H1 (cell line): ENCODE measurements at regions not wholly inside any gene's neighbourhood (a gene's known extent, or its start where the extent isn't known, plus 50 kb on each side); places are given as distances from the start of the nearest gene placed in this dataset.

ENCODE experiments used
- CTCF ChIA-PET: fragments of 300-600 bp; sonication (Branson Sonifier 250); formaldehyde crosslinking; loops from one replicate; lab custom pipeline; 2021; ENCODE audit not compliant: partially characterized antibody; lab: Charles Lee
- POLR2A ChIA-PET: fragments of 300-600 bp; sonication (Branson Sonifier 250); formaldehyde crosslinking; loops from one replicate; lab custom pipeline; 2021; ENCODE audit warnings: inconsistent platforms; ENCODE audit not compliant: partially characterized antibody; lab: Charles Lee
- DNase-seq, 2 experiments: peaks; one replicate each; pipeline versions ENCODE4 v3.0.0 to v3.0.0-alpha.2; 2010 to 2022; ENCODE audit warnings: low spot score in 2 of 2, low read depth in 1 of 2, mixed read lengths in 1 of 2
- FAIRE-seq: peaks from 2 replicates; lab custom pipeline; 2011; peaks lifted over from hg19 to GRCh38; lab: Jason Lieb, UNC
- H2AFZ ChIP-seq: 2 replicates; pipeline ENCODE4 v1.8.1; 2012; ENCODE audit warnings: low read length, inconsistent platforms
- H2AK5ac ChIP-seq: 2 replicates; pipeline ENCODE4 v1.6.1; 2013; ENCODE audit warnings: low read depth, low read length
- H2BK120ac ChIP-seq: replicated peaks from 2 replicates; pipeline ENCODE3; 2013; ENCODE audit warnings: low read depth, low read length, inconsistent platforms
- H2BK12ac ChIP-seq: 2 replicates; pipeline ENCODE4 v1.6.1; 2013; ENCODE audit warnings: low read depth, low read length
- H2BK15ac ChIP-seq: 2 replicates; pipeline ENCODE4 v1.6.1; 2013; ENCODE audit warnings: low read length
- H2BK20ac ChIP-seq: 2 replicates; pipeline ENCODE4 v1.6.1; 2013; ENCODE audit warnings: low read length
- H2BK5ac ChIP-seq: 2 replicates; pipeline ENCODE4 v1.6.1; 2013; ENCODE audit warnings: low read depth, low read length
- H3K14ac ChIP-seq: 2 replicates; pipeline ENCODE4 v1.6.1; 2013; ENCODE audit warnings: inconsistent platforms; ENCODE audit not compliant: insufficient read length
- H3K18ac ChIP-seq: 2 replicates; pipeline ENCODE4 v1.6.1; 2013; ENCODE audit warnings: low read length; ENCODE audit errors: extremely low read depth
- H3K23ac ChIP-seq: 2 replicates; pipeline ENCODE4 v1.6.1; 2013; ENCODE audit warnings: inconsistent platforms; ENCODE audit not compliant: insufficient read length
- H3K23me2 ChIP-seq: 2 replicates; pipeline ENCODE4 v1.6.1; 2013; ENCODE audit warnings: low read depth, low read length
- H3K27ac ChIP-seq: 2 replicates; pipeline ENCODE4 v1.6.1; 2011; ENCODE audit warnings: low read depth, low read length, inconsistent platforms
- H3K27me3 ChIP-seq, 4 experiments: replicated peaks in 1 of 4; 1 replicate in 1 of 4; 2 replicates in 3 of 4; pipeline versions ENCODE4 v1.6.1 to v1.8.1; 2011 to 2013; ENCODE audit warnings: low read length in 3 of 4, mild to moderate bottlenecking in 3 of 4, inconsistent platforms in 2 of 4, mixed read lengths in 2 of 4, moderate library complexity in 1 of 4; ENCODE audit not compliant: control insufficient read depth in 3 of 4, insufficient read depth in 3 of 4; ENCODE audit errors: extremely low read depth in 1 of 4
- H3K36me3 ChIP-seq, 4 experiments: 2 replicates each; pipeline versions ENCODE4 v1.6.1 to v1.8.1; 2011 to 2013; ENCODE audit warnings: mild to moderate bottlenecking in 4 of 4, low read length in 3 of 4, moderate library complexity in 2 of 4, control low read depth in 1 of 4, inconsistent platforms in 1 of 4; ENCODE audit not compliant: insufficient read depth in 4 of 4, control insufficient read depth in 2 of 4
- H3K4ac ChIP-seq: replicated peaks from 2 replicates; pipeline ENCODE3; 2013; ENCODE audit warnings: low read length, low read depth, mixed read lengths, inconsistent platforms; ENCODE audit not compliant: insufficient read length
- H3K4me1 ChIP-seq, 4 experiments: replicated peaks in 1 of 4; 1 replicate in 1 of 4; 2 replicates in 3 of 4; pipeline versions ENCODE4 v1.6.1 to v1.8.1; 2011 to 2013; ENCODE audit warnings: low read length in 3 of 4, inconsistent platforms in 2 of 4, mixed read lengths in 1 of 4; ENCODE audit not compliant: insufficient read depth in 4 of 4, control insufficient read depth in 3 of 4
- H3K4me2 ChIP-seq, 2 experiments: 2 replicates each; pipeline versions ENCODE4 v1.6.1 to v1.8.1; 2011 to 2013; ENCODE audit warnings: low read depth in 2 of 2, low read length in 2 of 2, control low read depth in 1 of 2, inconsistent platforms in 1 of 2, mild to moderate bottlenecking in 1 of 2; ENCODE audit not compliant: insufficient read depth in 1 of 2
- H3K4me3 ChIP-seq, 4 experiments: fragments of 200-600, 300-600 bp in 1 of 4; sonication (generic), shearing (Covaris generic), sonication (Bioruptor Twin) in 1 of 4; 2 replicates each; pipeline versions ENCODE4 v1.5.1 to v1.8.1; 2011 to 2016; ENCODE audit warnings: low read length in 4 of 4, low read depth in 3 of 4, control low read depth in 2 of 4, inconsistent platforms in 2 of 4, mild to moderate bottlenecking in 2 of 4, mixed read lengths in 1 of 4, moderate library complexity in 1 of 4; ENCODE audit not compliant: insufficient read depth in 2 of 4; ENCODE audit errors: extremely low read depth in 1 of 4
- H3K56ac ChIP-seq: replicated peaks from 2 replicates; pipeline ENCODE3; 2013; ENCODE audit warnings: low read depth, mild to moderate bottlenecking, mixed read lengths, low read length, inconsistent platforms; ENCODE audit not compliant: insufficient read length
- H3K79me1 ChIP-seq: 2 replicates; pipeline ENCODE4 v1.6.1; 2013; ENCODE audit warnings: low read depth, low read length, control low read depth
- H3K79me2 ChIP-seq, 2 experiments: 2 replicates each; pipeline versions ENCODE4 v1.6.1 to v1.8.1; 2012 to 2013; ENCODE audit warnings: low read length in 2 of 2, mild to moderate bottlenecking in 2 of 2, inconsistent platforms in 1 of 2; ENCODE audit not compliant: insufficient read depth in 2 of 2, control insufficient read depth in 1 of 2
- H3K9ac ChIP-seq, 4 experiments: replicated peaks in 1 of 4; 1 replicate in 1 of 4; 2 replicates in 3 of 4; pipeline versions ENCODE4 v1.6.1 to v1.8.1; 2011 to 2013; ENCODE audit warnings: low read depth in 3 of 4, low read length in 3 of 4, control low read depth in 2 of 4, mild to moderate bottlenecking in 2 of 4, moderate library complexity in 2 of 4, inconsistent platforms in 1 of 4; ENCODE audit errors: extremely low read depth in 1 of 4
- H3K9me3 ChIP-seq, 2 experiments: 2 replicates each; pipeline versions ENCODE4 v1.6.1 to v1.8.1; 2012 to 2013; ENCODE audit warnings: mild to moderate bottlenecking in 2 of 2, moderate library complexity in 2 of 2, control low read depth in 1 of 2, inconsistent platforms in 1 of 2, low read depth in 1 of 2, low read length in 1 of 2, mixed read lengths in 1 of 2; ENCODE audit not compliant: insufficient read depth in 2 of 2
- H4K20me1 ChIP-seq, 2 experiments: replicated peaks in 1 of 2; 2 replicates each; pipeline versions ENCODE3 to v1.8.1; 2011 to 2013; ENCODE audit warnings: inconsistent platforms in 2 of 2, low read length in 2 of 2, mild to moderate bottlenecking in 1 of 2; ENCODE audit not compliant: insufficient read depth in 2 of 2, control insufficient read depth in 1 of 2
- H4K5ac ChIP-seq: 2 replicates; pipeline ENCODE4 v1.6.1; 2013; ENCODE audit warnings: low read length, low read depth, mixed read lengths, inconsistent platforms; ENCODE audit not compliant: insufficient read length
- H4K8ac ChIP-seq: 2 replicates; pipeline ENCODE4 v1.8.0; 2013; ENCODE audit warnings: mild to moderate bottlenecking, moderate library complexity, low read length, inconsistent platforms; ENCODE audit not compliant: insufficient read depth; ENCODE audit errors: extremely low read depth
- H4K91ac ChIP-seq: replicated peaks from 2 replicates; pipeline ENCODE3; 2013; ENCODE audit warnings: low read length, mixed read lengths, inconsistent platforms; ENCODE audit not compliant: insufficient read length
- CREB1 ChIP-seq: IDR thresholded peaks from 2 replicates; pipeline ENCODE4 v1.6.1; 2012; ENCODE audit warnings: inconsistent platforms
- GABPA ChIP-seq: IDR thresholded peaks from 2 replicates; pipeline ENCODE4 v1.6.1; 2011; ENCODE audit warnings: mild to moderate bottlenecking, low read length, moderate library complexity, borderline replicate concordance; ENCODE audit not compliant: insufficient read depth
- KDM5A ChIP-seq: fragments of 200-600 bp; IDR thresholded peaks from 2 replicates; pipeline ENCODE4 v1.7.1; 2012; ENCODE audit warnings: mild to moderate bottlenecking, low read length, inconsistent platforms, mixed read lengths
- NANOG ChIP-seq: IDR thresholded peaks from 2 replicates; pipeline ENCODE4 v1.6.1; 2011; ENCODE audit warnings: low read length, low read depth, mild to moderate bottlenecking, inconsistent platforms; ENCODE audit not compliant: insufficient read depth, poor library complexity, severe bottlenecking
- POLR2A ChIP-seq, 2 experiments: IDR thresholded peaks; 1 replicate in 1 of 2; 2 replicates in 1 of 2; pipeline ENCODE4 v1.6.1; 2011; ENCODE audit warnings: low read depth in 2 of 2, low read length in 2 of 2, mild to moderate bottlenecking in 2 of 2; ENCODE audit errors: control extremely low read depth in 1 of 2
- SP2 ChIP-seq: IDR thresholded peaks from 2 replicates; pipeline ENCODE4 v1.6.1; 2012; ENCODE audit warnings: mild to moderate bottlenecking, low read length, inconsistent platforms
- TAF7 ChIP-seq: optimal IDR thresholded peaks from 2 replicates; pipeline ENCODE3; 2011; ENCODE audit warnings: low read depth, mild to moderate bottlenecking, inconsistent platforms, low read length, moderate library complexity, borderline replicate concordance
- USF2 ChIP-seq: IDR thresholded peaks from 2 replicates; pipeline ENCODE4 v1.6.1; 2011; ENCODE audit warnings: low read length, improper control_type of control experiment
- ZNF274 ChIP-seq: IDR thresholded peaks from 2 replicates; pipeline ENCODE4 v1.7.0; 2012; ENCODE audit warnings: low read length, borderline replicate concordance; ENCODE audit errors: extremely low read depth
- WGBS, 2 experiments: shearing (Covaris generic) in 1 of 2; methylation state at CpG; one replicate each; pipeline versions ENCODE4 v1.1.6 to v1.1.7; 2013 to 2015; ENCODE audit warnings: low lambda C conversion rate in 2 of 2, mixed read lengths in 2 of 2, inconsistent platforms in 1 of 2, low coverage in 1 of 2, missing lambda C conversion rate in 1 of 2; ENCODE audit not compliant: insufficient replicate concordance in 2 of 2, insufficient coverage in 1 of 2, insufficient read length in 1 of 2; ENCODE audit errors: extremely low coverage in 1 of 2, missing lambda C conversion rate in 1 of 2; 5-methylcytosine and 5-hydroxymethylcytosine counted together
- TF ChIP-seq, protein P1 (sequence below): IDR thresholded peaks from 2 replicates; pipeline ENCODE4 v1.6.1; 2012; ENCODE audit warnings: inconsistent platforms

DNA sequence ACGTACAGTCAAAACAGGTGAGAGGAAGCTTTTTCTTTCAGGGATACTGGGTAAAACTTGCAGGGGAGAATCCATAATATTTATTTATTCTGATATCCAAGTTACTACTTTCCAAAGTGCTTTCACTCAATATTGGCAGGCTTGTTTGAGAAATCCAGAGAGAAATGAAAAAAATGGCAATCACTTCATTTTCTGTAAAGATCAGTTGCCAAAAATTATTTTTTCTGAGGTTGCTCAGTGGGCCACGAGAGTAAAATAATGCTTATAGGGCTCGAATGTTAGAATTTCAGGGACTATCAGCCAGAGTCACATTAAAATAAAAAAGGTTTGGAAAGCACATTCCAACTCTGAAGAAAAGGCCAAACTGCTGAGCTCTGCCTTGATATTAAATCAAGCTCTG is 324.6 kb upstream of the RND3 start:
- Histone ChIP-seq H3K14ac (no peak overlapping the region), H2BK5ac (no peak overlapping the region), H2AFZ (no peak overlapping the region), H4K91ac (no peak overlapping the region), H3K18ac (no peak overlapping the region), H4K20me1 (no peaks in the 10 kb centered on the region), H2BK120ac (no peak overlapping the region), H4K5ac (no peak overlapping the region), H3K4me3 (no peak overlapping the region), H3K79me1 (no peaks in the 10 kb centered on the region), H3K27ac (no peak overlapping the region), H2BK20ac (no peak overlapping the region), H2AK5ac (no peak overlapping the region), H2BK15ac (no peak overlapping the region), H3K23me2 (no peaks in the 10 kb centered on the region), H3K4me1 (no peaks in the 10 kb centered on the region), H3K9ac (no peak overlapping the region), H3K4me2 (no peak overlapping the region), H3K56ac (no peak overlapping the region), H3K27me3 (no peaks in the 10 kb centered on the region), H3K4ac (no peak overlapping the region), H4K8ac (no peak overlapping the region), H3K23ac (no peak overlapping the region), H2BK12ac (no peak overlapping the region), H3K36me3 (no peaks in the 10 kb centered on the region), H3K9me3 (no peaks in the 10 kb centered on the region), H3K79me2 (no peaks in the 10 kb centered on the region)
- ChIA-PET CTCF (no interaction called here), POLR2A (interaction anchor here (0.6 kb wide), 1 partner anchor 341 kb away, joined by 3 read pairs; no protein-coding TSS in a partner anchor)
- WGBS, 2 experiments, result 88% methylated on average over 3 of the region's 3 CpGs; no CpG with 5 or more reads in 1 of the 2 experiments
- FAIRE-seq, result no peak
- DNase-seq, result no peak
- TF ChIP-seq CREB1 (no peak), NANOG (no peak), SP2 (no peak), GABPA (no peak), ZNF274 (no peak), USF2 (no peak), TAF7 (no peak), KDM5A (no peak), POLR2A (IDR thresholded peaks at IDR 0.05; ENCODE audit: control extremely low read depth in 1 of 2, low read depth in 2 of 2, low read length in 2 of 2) (no peak)
- TF ChIP-seq, protein P1, sequence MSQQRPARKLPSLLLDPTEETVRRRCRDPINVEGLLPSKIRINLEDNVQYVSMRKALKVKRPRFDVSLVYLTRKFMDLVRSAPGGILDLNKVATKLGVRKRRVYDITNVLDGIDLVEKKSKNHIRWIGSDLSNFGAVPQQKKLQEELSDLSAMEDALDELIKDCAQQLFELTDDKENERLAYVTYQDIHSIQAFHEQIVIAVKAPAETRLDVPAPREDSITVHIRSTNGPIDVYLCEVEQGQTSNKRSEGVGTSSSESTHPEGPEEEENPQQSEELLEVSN, result no peak
